Endothelial cell of umbilical vein (primary cell): ENCODE measurements at regions not wholly inside any gene's neighbourhood (a gene's known extent, or its start where the extent isn't known, plus 50 kb on each side); places are given as distances from the start of the nearest gene placed in this dataset.

Experiments used
- MYC ChIP-seq: IDR thresholded peaks from one replicate; pipeline ENCODE4 v1.6.1; 2011; ENCODE audit warnings: mild to moderate bottlenecking, low read depth, low read length
- POLR2A ChIP-seq: IDR thresholded peaks from 2 replicates; pipeline ENCODE4 v1.6.1; 2012; ENCODE audit warnings: low read depth, mild to moderate bottlenecking, control low read depth, low read length

DNA sequence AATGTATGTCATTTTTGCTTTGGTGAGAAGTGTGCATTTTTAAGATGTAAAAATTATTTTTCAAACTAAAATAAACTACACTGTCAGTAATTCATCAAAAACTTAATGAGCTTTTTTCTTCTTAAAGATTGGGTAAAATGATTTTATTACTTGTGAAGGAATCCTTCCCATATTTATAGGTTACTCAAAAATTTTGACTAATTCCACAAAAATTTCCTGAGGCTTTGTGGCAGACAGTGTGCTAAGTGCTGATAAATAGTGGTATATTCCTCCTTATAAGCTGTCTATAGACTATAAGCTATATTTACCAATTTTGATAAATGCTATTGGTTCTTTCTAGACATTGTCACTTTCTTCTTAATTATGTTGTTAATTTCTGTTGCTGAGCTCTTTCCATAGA is 284.5 kb upstream of the SEMA6D start:
- TF ChIP-seq POLR2A (no peak), MYC (no peak)
